AG09319 (cell line): ENCODE measurements at regions not wholly inside any gene's neighbourhood (a gene's known extent, or its start where the extent isn't known, plus 50 kb on each side); places are given as distances from the start of the nearest gene placed in this dataset.
"Not testable (repeated sequence)": the region's sequence is repeated elsewhere in the genome, so short reads cannot be mapped to it uniquely, and the experiment has no call there.

Source experiments
- DNase-seq: peaks from one replicate; pipeline ENCODE4 v3.0.0-alpha.2; 2010; ENCODE audit warnings: low read depth; ENCODE audit errors: extremely low read depth
- TF ChIP-seq, protein P1 (sequence below): IDR thresholded peaks from 2 replicates; pipeline ENCODE4 v1.5.1; 2011; ENCODE audit warnings: low read depth, mild to moderate bottlenecking, inconsistent platforms, low read length, moderate library complexity

DNA sequence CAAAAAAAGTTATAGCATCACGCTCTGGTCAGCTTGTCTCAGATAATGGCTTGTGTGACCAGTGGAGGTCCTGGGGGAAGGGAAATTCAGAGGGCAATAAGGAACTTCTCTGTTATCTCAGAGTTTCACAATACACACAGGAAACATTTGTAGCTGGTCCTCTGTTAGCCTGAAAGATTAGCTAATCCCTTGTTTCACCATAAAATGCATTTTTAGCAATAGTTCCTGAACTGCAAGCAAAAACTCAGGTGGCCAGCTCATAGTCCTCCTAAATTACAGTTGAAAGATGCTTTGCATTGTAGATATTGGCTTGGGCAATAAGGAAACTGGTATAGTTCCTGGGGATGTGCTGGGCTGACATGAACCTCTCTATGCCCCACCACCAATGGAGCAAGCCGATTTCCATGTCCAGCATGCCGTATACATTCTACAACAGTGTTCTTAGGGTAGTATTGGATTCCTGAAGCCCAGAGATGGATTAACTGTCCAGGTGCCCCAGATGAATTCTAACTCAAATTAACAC is 141.5 kb upstream of the TBL1XR1 start:
- no peak for DNase-seq

DNA sequence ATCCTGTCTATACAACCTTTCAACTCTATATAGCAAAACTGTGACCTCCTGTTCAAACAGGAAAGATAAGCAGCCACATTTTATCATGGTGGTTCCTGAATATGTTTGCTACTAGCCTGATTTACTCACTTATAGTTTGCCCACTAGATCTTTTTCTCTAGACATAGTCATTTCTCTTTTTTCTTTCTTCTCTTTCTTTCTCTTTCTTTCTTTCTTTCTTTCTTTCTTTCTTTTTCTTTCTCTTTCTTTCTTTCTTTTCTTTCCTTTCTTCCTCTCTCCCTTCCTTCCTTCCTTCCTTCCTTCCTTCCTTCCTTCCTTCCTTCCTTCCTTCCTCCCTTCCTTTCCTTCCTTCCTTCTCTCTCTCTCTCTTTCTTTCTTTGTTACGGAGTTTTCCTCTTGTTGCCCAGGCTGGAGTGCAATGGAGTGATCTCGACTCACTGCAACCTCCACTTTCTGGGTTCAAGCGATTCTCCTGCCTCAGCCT is 142.0 kb upstream of the TBL1XR1 start:
- DNase-seq = not testable (repeated sequence)

More for the DNA sequence above, 141.5 kb upstream of the TBL1XR1 start:
- TF ChIP-seq, protein P1, sequence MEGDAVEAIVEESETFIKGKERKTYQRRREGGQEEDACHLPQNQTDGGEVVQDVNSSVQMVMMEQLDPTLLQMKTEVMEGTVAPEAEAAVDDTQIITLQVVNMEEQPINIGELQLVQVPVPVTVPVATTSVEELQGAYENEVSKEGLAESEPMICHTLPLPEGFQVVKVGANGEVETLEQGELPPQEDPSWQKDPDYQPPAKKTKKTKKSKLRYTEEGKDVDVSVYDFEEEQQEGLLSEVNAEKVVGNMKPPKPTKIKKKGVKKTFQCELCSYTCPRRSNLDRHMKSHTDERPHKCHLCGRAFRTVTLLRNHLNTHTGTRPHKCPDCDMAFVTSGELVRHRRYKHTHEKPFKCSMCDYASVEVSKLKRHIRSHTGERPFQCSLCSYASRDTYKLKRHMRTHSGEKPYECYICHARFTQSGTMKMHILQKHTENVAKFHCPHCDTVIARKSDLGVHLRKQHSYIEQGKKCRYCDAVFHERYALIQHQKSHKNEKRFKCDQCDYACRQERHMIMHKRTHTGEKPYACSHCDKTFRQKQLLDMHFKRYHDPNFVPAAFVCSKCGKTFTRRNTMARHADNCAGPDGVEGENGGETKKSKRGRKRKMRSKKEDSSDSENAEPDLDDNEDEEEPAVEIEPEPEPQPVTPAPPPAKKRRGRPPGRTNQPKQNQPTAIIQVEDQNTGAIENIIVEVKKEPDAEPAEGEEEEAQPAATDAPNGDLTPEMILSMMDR = no peak

DNA sequence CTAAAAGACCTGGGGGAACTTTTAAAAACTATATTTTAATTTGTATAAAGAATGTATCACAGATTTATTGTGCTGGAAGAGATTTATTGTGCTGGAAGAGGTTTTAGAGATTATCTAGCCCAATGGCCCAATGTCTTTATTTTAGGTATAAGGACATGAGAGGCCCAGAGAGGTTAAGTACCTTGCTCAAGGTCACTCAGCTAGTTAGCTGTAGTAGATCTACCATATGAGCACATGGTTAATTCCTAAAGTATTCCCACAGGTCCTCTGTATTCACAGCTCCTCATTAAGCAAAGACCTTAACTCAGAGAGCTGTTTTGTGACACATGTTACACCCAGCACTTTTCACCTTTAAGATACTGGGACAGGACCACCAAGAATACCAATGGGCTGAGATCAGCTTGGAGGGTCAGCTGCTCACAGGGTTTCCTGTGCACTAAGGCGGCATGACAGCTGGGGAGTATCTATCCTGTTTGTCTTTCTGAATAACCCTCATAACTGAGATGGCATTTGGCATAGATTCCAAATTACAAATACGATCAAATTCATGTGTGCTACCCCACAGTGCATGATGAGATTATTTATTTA is 143.1 kb upstream of the TBL1XR1 start:
- TF ChIP-seq, protein P1 = no peak
- no peak for DNase-seq

DNA sequence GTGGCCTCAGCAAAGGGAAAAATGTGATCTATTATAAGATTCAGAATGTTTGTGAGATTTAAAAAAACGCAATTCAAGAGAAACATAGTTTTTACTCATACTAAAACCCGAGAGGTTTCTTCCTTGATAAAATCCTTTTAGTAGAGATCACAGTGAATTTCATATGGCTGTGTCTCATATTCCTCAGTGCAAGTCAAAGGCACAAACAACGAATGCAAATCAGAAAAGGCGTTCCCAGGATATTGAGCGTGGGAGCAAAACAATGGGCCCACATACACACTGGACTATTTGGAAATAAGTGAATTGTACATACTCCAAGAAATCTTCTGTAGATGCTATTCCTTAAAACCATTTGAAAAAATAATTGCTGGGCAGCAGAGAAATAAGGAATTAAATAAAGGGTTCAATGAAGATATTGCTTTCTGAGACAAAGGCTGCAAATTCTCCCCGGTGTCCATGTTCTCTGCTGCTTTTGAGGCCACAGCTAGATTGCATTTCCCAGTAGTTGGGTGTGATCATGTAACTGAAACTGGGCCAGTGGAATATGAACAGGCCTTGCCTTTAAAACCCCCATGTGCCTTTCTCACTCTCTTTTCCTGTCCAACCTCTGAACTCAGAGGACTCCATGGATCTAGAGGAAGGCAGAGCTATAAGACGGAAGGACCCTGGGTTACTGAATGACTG is 144.6 kb upstream of the TBL1XR1 start:
- DNase-seq = no peak
- TF ChIP-seq, protein P1 = no peak

DNA sequence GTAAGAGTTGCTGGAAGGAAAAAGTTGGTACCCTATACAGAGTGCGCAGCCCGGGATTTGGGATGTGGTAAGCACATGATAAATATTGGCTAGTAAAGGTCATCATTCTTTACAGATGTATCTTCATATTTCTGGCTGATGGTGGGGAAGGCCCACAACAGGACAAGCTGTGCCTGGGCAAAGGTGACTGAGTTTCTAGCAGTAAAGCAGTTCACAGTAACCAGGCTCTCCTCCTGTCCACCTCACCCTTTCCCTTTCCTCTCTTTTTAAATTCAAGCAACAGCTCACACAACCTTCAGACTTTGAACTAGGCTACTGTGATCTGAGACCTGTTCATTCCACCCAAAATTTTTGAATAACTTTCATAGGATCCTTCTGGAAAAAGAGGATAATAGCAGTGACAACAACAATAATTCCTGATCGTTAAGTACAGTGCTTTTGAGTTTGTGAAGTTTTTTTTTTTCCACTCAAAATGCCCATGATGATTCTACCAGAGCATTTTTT is 145.9 kb upstream of the TBL1XR1 start:
- TF ChIP-seq, protein P1 = no peak
- DNase-seq = no peak

DNA sequence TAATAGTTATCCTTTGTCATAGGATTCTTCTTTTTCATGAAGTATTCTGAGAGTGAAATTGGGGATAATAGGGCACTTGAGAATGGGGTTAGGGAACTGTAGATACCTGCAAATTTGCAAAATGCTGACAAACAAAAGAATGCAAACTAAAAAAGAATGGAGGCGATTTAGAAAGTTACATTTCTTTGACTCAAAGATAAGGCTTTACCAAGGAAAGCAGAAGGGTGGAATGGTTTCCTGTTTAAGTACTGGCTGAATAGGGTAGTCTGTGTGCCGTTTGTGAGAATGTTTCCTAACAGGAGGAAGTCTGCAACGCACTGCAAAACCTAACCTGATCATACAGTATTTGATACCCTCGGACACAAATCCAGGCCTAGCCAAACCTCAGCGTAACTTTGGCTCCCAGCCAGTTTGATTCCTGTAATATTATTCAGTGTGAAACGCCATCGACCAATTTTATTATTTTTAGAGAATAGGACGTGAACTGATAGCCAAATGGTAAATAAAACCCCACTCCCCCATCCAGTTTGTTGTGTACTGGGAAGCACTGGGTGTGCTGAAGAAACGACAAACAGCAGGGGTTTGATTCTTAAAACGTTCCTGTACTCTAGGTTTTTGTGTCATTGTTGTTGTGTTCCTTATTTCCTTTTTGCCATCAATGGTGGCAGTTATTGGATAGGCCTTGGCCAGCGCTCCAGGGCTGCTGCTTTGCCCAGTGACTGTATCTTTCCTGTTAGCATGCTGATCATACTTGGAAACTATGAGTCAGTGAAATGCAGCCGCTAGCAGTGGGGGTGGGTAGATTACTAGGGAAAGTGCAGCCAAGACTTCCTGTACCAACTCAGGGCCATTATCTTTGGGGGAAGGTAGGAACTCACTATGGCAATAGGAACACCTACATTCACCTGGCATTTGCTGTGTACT is 148.0 kb upstream of the TBL1XR1 start:
- TF ChIP-seq, protein P1 = no peak
- peak; percentile 91 for DNase-seq

DNA sequence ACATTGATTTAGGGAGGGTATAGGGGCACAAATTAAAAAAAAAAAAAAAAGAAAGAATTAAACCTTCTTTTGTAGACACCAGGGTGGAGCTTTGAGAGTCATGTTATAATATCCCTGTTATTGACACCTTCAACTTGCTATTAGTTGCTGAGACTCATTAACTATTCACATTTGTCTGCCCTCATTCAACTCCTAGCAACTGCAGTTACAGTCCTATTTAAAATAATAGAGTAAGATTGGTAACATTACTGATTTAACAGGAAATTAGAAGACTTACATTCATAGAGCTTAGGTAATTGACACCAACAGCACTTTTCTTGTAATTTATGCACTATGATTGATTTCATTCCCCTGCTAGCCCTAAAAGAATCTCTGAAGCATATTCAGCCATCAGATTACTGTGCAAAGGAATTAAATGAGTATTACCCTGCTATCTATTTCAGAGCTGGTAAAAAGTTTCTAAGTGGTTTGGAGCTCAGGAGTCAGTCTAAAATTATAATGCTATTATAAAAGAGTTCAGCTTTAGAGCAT is 148.8 kb upstream of the TBL1XR1 start:
- DNase-seq = no peak
- TF ChIP-seq, protein P1 = no peak
